HCT116 (cell line): ENCODE measurements at regions not wholly inside any gene's neighbourhood (a gene's known extent, or its start where the extent isn't known, plus 50 kb on each side); places are given as distances from the start of the nearest gene placed in this dataset.

ENCODE experiments used
- ATAC-seq: fragments of 200-7000 bp; cut with Tn5 transposase; 2 replicates; pipeline ENCODE4 v1.9.1; 2020; ENCODE audit warnings: mild to moderate bottlenecking, moderate library complexity
- BruUV-seq: library from RNA; stranded (reverse); fragments of 400-500 nt; replicated peaks from 2 replicates; lab custom pipeline; 2021; lab: Mats Ljungman, UMichigan
- CTCF ChIA-PET: fragments of 300-600 bp; sonication (Branson Sonifier 250); formaldehyde crosslinking; loops from one replicate; lab custom pipeline; 2021; ENCODE audit warnings: antibody characterized with exemption; lab: Charles Lee
- POLR2A ChIA-PET: fragments of 300-600, 350-600 bp; sonication (Branson Sonifier 250); formaldehyde crosslinking; loops from one replicate; lab custom pipeline; 2021; ENCODE audit warnings: antibody characterized with exemption; lab: Charles Lee
- RAD21 ChIA-PET, 2 experiments: fragments of 300-600 bp; sonication (Branson Sonifier 250); formaldehyde crosslinking; loops; one replicate each; lab custom pipeline; 2023; ENCODE audit warnings: low total read pairs in 2 of 2; ENCODE audit not compliant: uncharacterized antibody in 2 of 2, unreplicated experiment in 2 of 2, low non-redundant PET in 1 of 2; lab: Charles Lee
- DNase-seq: peaks from one replicate; pipeline ENCODE4 v3.0.0-alpha.2; 2010; ENCODE audit warnings: low read depth, low spot score
- H2AFZ ChIP-seq: fragments of 200-600 bp; shearing (Covaris generic), sonication (generic); 2 replicates; pipeline ENCODE4 v1.6.1; 2017; ENCODE audit warnings: low read depth, mixed run types, mixed read lengths, antibody characterized with exemption, low read length; ENCODE audit not compliant: poor library complexity, severe bottlenecking
- H3K27ac ChIP-seq: 2 replicates; pipeline ENCODE4 v1.5.1; 2012; ENCODE audit warnings: low read depth, low read length
- H3K27me3 ChIP-seq: fragments of 200-600 bp; sonication (generic); 2 replicates; pipeline ENCODE4 v1.6.1; 2016; ENCODE audit warnings: mixed run types, low read length, mixed read lengths; ENCODE audit not compliant: insufficient read depth
- H3K36me3 ChIP-seq, 2 experiments: fragments of 200-500 bp in 1 of 2; fragments of 200-600 bp in 1 of 2; sonication (Bioruptor generic) in 1 of 2; sonication (generic) in 1 of 2; 2 replicates each; pipeline versions ENCODE4 v1.5.1 to v1.6.1; 2014 to 2016; ENCODE audit warnings: low read length in 2 of 2, inconsistent platforms in 1 of 2, mixed read lengths in 1 of 2, mixed run types in 1 of 2; ENCODE audit not compliant: insufficient read depth in 2 of 2, control insufficient read depth in 1 of 2
- H3K4me1 ChIP-seq, 2 experiments: fragments of 200-600 bp in 1 of 2; sonication (generic) in 1 of 2; 2 replicates each; pipeline versions ENCODE4 v1.5.1 to v1.6.1; 2012 to 2017; ENCODE audit warnings: low read length in 2 of 2, inconsistent platforms in 1 of 2, mild to moderate bottlenecking in 1 of 2, mixed read lengths in 1 of 2, mixed run types in 1 of 2, moderate library complexity in 1 of 2; ENCODE audit not compliant: insufficient read depth in 2 of 2, control insufficient read depth in 1 of 2
- H3K4me2 ChIP-seq: fragments of 200-600 bp; sonication (generic); 2 replicates; pipeline ENCODE4 v1.6.1; 2017; ENCODE audit warnings: mixed run types, low read length, mixed read lengths
- H3K4me3 ChIP-seq, 2 experiments: fragments of 200-600 bp in 1 of 2; sonication (generic) in 1 of 2; replicated peaks in 1 of 2; 2 replicates each; pipeline ENCODE4 v1.5.1; 2011 to 2016; ENCODE audit warnings: low read length in 2 of 2, control low read depth in 1 of 2, low read depth in 1 of 2, mild to moderate bottlenecking in 1 of 2, mixed read lengths in 1 of 2, mixed run types in 1 of 2
- H3K79me2 ChIP-seq: fragments of 200-600 bp; sonication (generic); 2 replicates; pipeline ENCODE4 v1.6.1; 2017; ENCODE audit warnings: mild to moderate bottlenecking, mixed run types, low read length, moderate library complexity, mixed read lengths; ENCODE audit not compliant: insufficient read depth
- H3K9ac ChIP-seq: fragments of 200-600 bp; sonication (generic); 2 replicates; pipeline ENCODE4 v1.6.1; 2016; ENCODE audit warnings: low read length, mixed read lengths
- H3K9me2 ChIP-seq: fragments of 200-600 bp; sonication (generic), shearing (Covaris generic); 2 replicates; pipeline ENCODE4 v1.6.1; 2017; ENCODE audit warnings: mixed run types, mild to moderate bottlenecking, moderate library complexity; ENCODE audit not compliant: insufficient read depth
- H3K9me3 ChIP-seq, 2 experiments: fragments of 200-500 bp in 1 of 2; fragments of 200-600 bp in 1 of 2; sonication (Bioruptor generic) in 1 of 2; sonication (generic) in 1 of 2; 2 replicates each; pipeline ENCODE4 v1.6.1; 2014 to 2017; ENCODE audit warnings: low read length in 2 of 2, mixed read lengths in 2 of 2, inconsistent platforms in 1 of 2, low read depth in 1 of 2, mild to moderate bottlenecking in 1 of 2, mixed run types in 1 of 2, moderate library complexity in 1 of 2; ENCODE audit not compliant: control insufficient read depth in 1 of 2, insufficient read depth in 1 of 2
- H4K20me1 ChIP-seq: fragments of 200-600 bp; sonication (generic), shearing (Covaris generic); 2 replicates; pipeline ENCODE4 v1.6.1; 2017; ENCODE audit warnings: mixed run types, mild to moderate bottlenecking, moderate library complexity; ENCODE audit not compliant: insufficient read depth
- ATF3 ChIP-seq: IDR thresholded peaks from 2 replicates; pipeline ENCODE4 v1.6.1; 2012
- CBX3 ChIP-seq: IDR thresholded peaks from 2 replicates; pipeline ENCODE4 v1.6.1; 2012; ENCODE audit warnings: low read depth
- CEBPB ChIP-seq: IDR thresholded peaks from 2 replicates; pipeline ENCODE4 v1.6.1; 2012; ENCODE audit warnings: low read depth
- CTCF ChIP-seq, 3 experiments: fragments of 200-600 bp in 1 of 3; sonication (generic) in 1 of 3; IDR thresholded peaks in 2 of 3; conservative IDR thresholded peaks in 1 of 3; 2 replicates each; pipeline ENCODE4 v1.5.1; 2012 to 2017; ENCODE audit warnings: low read depth in 2 of 3, low read length in 2 of 3, antibody characterized with exemption in 1 of 3, borderline replicate concordance in 1 of 3, control low read depth in 1 of 3, mild to moderate bottlenecking in 1 of 3, mixed read lengths in 1 of 3, mixed run types in 1 of 3, moderate library complexity in 1 of 3; ENCODE audit not compliant: insufficient read depth in 1 of 3
- EGR1 ChIP-seq: IDR thresholded peaks from 2 replicates; pipeline ENCODE4 v1.6.1; 2012; ENCODE audit warnings: low read depth
- EZH2 ChIP-seq: fragments of 200-600 bp; sonication (generic); IDR thresholded peaks from 2 replicates; pipeline ENCODE4 v1.6.1; 2017; ENCODE audit warnings: antibody characterized with exemption, mixed run types
- FOSL1 ChIP-seq: IDR thresholded peaks from 2 replicates; pipeline ENCODE4 v1.6.1; 2012; ENCODE audit warnings: low read depth
- MAX ChIP-seq: IDR thresholded peaks from 2 replicates; pipeline ENCODE4 v1.6.1; 2012
- POLR2AphosphoS5 ChIP-seq: IDR thresholded peaks from 2 replicates; pipeline ENCODE4 v1.6.1; 2011; ENCODE audit warnings: mild to moderate bottlenecking, low read depth, low read length, moderate library complexity
- SIN3A ChIP-seq: IDR thresholded peaks from 2 replicates; pipeline ENCODE4 v1.6.1; 2012; ENCODE audit warnings: low read depth
- SP1 ChIP-seq: IDR thresholded peaks from 2 replicates; pipeline ENCODE4 v1.6.1; 2012; ENCODE audit warnings: low read depth
- YY1 ChIP-seq: IDR thresholded peaks from 2 replicates; pipeline ENCODE4 v1.6.1; 2011; ENCODE audit warnings: low read length, low read depth, moderate library complexity, mild to moderate bottlenecking; ENCODE audit not compliant: insufficient replicate concordance; ENCODE audit errors: extremely low read depth
- ZNF274 ChIP-seq: fragments of 200-500 bp; sonication (Bioruptor generic); IDR thresholded peaks from 2 replicates; pipeline ENCODE4 v1.6.1; 2014; ENCODE audit warnings: mild to moderate bottlenecking, low read depth, low read length, inconsistent platforms
- intact Hi-C: fragments of 100-400 bp; cut with micrococcal nuclease; formaldehyde crosslinking; loops from 2 replicates; pipeline ENCODE4 v1.10.0; 2022

- no peaks in the 10 kb centered on the region for H3K79me2 ChIP-seq
- H3K4me1 ChIP-seq: no peaks in the 10 kb centered on the region
- DNase-seq: no peak
- ChIA-PET POLR2A (no interaction called here), RAD21 (no interaction called here), CTCF (no interaction called here)
- no peaks in the 10 kb centered on the region for H3K27me3 ChIP-seq
- H4K20me1 ChIP-seq: no peaks in the 10 kb centered on the region
- BruUV-seq: no TSS peak
- no peak overlapping the region for H3K9ac ChIP-seq
- no peak overlapping the region for H2AFZ ChIP-seq
- no peaks in the 10 kb centered on the region for H3K36me3 ChIP-seq
- no peak overlapping the region for H3K4me2 ChIP-seq
- H3K4me3 ChIP-seq: no peak overlapping the region
- TF ChIP-seq POLR2AphosphoS5 (no peak), ZNF274 (no peak), SIN3A (no peak), FOSL1 (no peak), CEBPB (no peak), CTCF (IDR thresholded peaks at IDR 0.05 in 2 of 3, conservative IDR thresholded peaks at IDR 0.05 in 1 of 3; ENCODE audit: borderline replicate concordance in 1 of 3, insufficient read depth in 1 of 3, low read depth in 2 of 3, low read length in 2 of 3) (no peak), EZH2 (no peak), ATF3 (no peak), CBX3 (no peak), MAX (no peak), EGR1 (no peak), SP1 (no peak), YY1 (no peak)
- intact Hi-C loops: no loop called here
- no peaks in the 10 kb centered on the region for H3K9me2 ChIP-seq
- H3K9me3 ChIP-seq: peaks cover 0 to 10% of the 10 kb centered on the region in 2 experiments; a peak in 1 of 4 replicates
- no peak overlapping the region for H3K27ac ChIP-seq
- ATAC-seq: no peak
These were observed 656.3 kb downstream of the TYW1 start for GRCh38 chr7:67652937-67653336.
